Globus pallidus (tissue), 1 donor: ENCODE measurements at regions not wholly inside any gene's neighbourhood (a gene's known extent, or its start where the extent isn't known, plus 50 kb on each side); places are given as distances from the start of the nearest gene placed in this dataset.
"Not testable (repeated sequence)": the region's sequence is repeated elsewhere in the genome, so short reads cannot be mapped to it uniquely, and the experiment has no call there.

Experiments used
- DNase-seq: peaks from one replicate; pipeline ENCODE4 v3.0.0-alpha.2; 2015; ENCODE audit warnings: low spot score

DNA sequence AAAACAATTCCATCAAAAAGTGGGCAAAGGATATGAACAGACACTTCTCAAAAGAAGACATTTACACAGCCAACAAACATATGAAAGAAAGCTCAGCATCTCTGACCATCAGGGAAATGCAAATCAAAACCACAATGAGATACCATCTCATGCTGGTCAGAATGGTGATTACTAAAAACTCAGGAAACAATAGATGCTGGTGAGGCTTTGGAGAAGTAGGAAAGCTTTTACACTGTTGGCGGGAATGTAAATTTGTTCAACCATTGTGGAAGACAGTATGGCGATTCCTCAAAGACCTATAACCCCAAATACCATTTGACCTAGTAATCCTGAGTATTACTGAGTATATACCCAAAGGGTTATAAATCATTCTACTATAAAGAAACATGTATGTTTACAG, 452.9 kb downstream of the SEMA3D start:
- not testable (repeated sequence) for DNase-seq

GRCh38 chr7:84730864-84731263, 456.0 kb downstream of the SEMA3D start:
- not testable (repeated sequence) for DNase-seq

- no peak for DNase-seq
These were observed 457.6 kb downstream of the SEMA3D start for GRCh38 chr7:84729284-84729683.

GRCh38 chr7:84722734-84723133, 464.1 kb downstream of the SEMA3D start:
- no peak for DNase-seq

GRCh38 chr7:84722086-84722485, 464.8 kb downstream of the SEMA3D start:
- no peak for DNase-seq

- no peak for DNase-seq
These were observed 466.3 kb downstream of the SEMA3D start for GRCh38 chr7:84720456-84721097.

- no peak for DNase-seq
These were observed 472.1 kb downstream of the SEMA3D start for GRCh38 chr7:84714765-84715164.

- no peak for DNase-seq
These were observed 474.3 kb downstream of the SEMA3D start for GRCh38 chr7:84712374-84713121.

DNA sequence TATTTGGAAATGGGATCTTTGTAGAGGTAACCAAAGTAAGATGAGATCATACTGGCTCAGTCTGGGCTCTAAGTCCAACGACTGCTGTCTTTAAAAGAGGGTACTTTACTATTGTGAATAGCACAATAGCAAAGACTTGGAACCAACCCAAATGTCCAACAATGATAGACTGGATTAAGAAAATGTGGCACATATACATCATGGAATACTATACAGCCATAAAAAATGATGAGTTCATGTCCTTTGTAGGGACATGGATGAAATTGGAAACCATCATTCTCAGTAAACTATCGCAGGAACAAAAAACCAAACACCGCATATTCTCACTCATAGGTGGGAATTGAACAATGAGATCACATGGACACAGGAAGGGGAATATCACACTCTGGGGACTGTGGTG, 476.3 kb downstream of the SEMA3D start:
- DNase-seq, result not testable (repeated sequence)

GRCh38 chr7:84705706-84706105, 481.1 kb downstream of the SEMA3D start:
- no peak for DNase-seq

DNA sequence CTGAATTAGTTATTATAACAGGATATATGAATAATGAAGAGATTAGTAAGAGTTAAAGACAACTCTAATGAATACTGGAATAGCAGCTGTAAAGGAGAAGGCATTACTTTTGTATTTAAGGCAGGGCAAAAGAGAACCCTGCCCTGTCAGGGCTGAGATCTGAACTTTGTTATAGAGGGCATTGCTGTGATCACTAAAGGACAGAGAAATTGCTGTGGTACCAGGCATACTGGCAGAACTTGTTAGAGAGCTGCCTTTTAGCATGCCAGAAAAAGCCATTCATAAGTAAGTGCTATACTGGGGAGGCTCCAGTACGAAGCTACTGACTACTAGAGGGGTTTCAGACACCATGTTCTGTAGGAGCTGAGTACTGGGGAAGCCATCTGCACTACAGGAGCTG, 481.8 kb downstream of the SEMA3D start:
- DNase-seq, result no peak

GRCh38 chr7:84704380-84704779, 482.5 kb downstream of the SEMA3D start:
- no peak for DNase-seq

DNA sequence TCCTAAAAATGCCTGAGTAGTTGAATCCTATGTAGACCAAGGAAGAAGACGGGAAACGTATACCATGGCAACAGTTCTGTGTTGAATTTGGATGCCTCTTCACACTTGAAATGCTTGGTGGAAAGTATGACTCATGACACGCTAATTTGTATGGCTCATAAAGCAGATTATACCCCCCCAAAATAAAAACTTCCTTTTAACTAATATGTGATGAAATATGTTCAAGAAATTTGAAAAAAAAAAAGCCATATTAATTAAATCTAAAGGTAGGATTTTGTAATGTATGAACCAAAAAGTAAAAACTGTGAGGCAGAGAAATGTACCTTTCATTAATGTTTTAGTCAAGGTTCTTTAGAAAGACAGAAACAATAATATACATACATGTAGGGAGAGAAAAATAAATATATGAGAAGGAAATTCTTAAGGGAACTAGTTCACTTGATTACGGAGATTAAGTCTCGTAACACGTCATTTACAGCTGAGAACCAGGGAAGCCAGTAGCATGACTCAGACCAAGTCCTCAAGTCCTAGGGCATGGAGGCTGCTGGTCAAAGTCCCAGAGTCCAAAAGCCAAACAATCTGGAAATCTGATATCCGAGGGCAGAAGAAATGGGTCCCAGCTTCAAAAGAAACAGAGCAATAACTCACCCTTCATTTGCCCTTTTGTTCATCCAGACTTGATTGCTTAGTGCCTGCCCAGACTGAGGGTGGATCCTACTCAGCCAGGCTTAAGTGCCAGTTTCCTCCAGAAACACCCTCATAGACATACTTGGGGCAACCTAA, 485.1 kb downstream of the SEMA3D start:
- no peak for DNase-seq

DNA sequence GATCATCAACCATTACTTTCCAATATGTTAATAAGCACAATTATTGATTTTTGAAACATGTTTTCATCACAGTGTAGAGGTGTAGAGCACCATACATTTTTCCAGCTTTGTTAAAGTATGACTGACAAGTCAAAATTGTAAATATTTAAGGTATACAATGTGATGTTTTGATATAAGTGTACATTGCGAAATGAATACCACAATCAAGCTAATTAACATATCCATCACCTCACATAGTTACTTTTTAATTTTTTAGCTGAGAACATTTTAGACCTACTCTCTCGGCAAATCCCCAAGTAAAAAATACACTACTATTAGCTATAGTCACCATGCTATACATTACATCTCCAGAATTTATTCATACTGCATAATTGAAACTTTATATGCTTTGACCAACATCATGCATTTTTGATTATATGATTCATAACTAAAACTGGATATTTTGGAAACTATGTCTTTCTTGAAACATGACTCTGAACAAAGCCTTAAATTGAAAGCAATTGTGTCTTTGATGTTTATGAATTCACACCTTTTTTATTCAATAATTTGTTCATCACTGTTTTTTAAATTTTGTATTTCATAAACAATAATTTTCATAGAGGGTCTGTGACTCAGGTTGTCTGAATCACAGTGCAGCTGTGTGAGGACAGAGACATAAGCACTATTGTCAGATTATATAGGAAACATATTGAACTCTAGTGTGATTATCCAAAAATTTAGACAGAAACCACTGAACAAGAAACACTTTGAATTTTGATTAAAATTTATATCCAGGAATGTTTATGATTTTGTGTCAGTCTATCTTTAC, 486.1 kb downstream of the SEMA3D start:
- DNase-seq, result no peak

GRCh38 chr7:84697506-84697905, 489.4 kb downstream of the SEMA3D start:
- DNase-seq, result no peak

DNA sequence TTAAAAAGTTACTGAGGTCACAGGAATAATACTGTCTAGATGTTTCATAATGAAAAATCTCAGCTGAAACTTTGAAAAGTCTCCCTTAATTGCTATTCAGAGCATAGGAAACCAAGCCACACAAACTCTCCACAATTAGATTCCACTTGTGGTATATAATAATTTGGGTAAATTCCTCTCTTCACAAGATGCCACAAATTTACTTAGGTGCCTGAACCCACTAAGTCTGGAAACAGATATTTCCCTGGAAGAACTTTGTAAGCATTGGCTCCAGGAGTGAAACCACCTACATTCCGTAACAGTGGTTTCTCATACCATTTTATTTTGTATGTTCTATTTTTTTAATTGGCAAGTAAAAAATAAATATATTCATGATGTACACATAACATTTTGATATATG, 493.4 kb downstream of the SEMA3D start:
- no peak for DNase-seq

DNA sequence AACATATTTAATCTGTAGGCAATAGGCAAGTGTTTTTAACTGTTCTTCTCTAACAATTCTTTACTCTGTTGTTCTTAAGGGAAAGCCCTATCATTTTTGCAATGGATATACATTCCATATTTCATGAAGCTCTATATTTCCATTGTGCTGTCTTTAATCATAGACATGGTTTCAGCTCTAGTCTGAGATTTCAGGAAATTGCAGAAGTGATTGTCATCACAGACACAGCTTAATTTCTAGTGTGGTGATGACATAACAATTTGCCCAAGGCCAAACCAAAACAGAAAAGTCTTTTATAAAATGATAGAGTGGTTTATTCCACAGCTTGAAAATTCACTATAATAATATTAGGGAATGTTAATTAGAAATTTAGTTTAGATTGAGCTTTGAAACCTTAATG, 494.1 kb upstream of the SEMA3A start:
- DNase-seq, result no peak

GRCh38 chr7:84686373-84686772, 491.8 kb upstream of the SEMA3A start:
- DNase-seq, result no peak

DNA sequence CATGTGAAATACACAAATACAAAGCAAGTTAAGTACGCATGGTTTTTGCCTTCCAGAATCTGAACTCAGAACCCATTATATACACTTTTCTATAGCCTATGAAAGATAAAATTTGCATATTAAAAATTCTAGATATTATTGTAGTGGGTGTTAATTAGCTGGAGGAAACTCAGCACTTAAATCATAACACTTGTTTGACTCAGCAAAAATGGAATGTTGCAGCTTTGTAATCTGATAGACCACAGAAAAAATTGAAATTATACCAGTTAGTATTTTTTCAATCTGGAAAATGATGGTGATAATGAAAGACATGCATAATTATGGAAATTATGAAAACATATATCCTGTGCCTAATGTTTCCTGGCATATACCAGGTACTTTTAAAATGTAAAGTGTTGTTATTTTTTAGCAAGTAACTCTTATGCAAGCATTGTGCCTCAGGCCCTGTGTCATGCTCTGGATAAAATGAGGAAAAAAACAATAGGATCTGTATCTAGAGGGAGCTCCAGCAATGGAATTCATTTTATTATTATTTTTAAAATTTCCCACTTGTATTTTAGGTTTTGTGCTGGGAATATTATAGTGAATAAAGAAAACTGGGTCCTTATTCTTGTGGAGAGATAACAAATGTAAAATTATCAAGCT, 490.4 kb upstream of the SEMA3A start:
- no peak for DNase-seq

- DNase-seq, result no peak
These were observed 488.0 kb upstream of the SEMA3A start for GRCh38 chr7:84682543-84682942.

DNA sequence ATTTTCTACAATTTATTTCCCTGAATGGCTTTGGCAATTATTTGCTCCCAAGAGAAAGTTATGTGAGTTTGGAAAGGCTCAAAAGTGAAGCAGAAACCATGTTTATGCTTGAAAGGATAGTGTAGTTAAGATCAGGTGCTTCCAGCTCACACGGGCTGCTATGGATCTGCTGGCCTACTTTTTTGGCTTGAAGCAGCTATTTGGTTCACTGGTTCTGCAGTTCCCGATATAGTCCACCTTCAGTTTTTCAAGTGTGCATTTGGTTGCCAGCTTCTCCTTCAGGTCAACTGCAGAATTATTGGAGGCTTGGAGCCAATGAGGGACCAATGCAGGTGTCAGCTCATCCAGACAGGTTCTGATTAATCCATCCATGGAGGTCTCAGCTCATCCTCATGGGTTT, 484.3 kb upstream of the SEMA3A start:
- no peak for DNase-seq
